ENCODE measurements at regions not wholly inside any gene's neighbourhood (a gene's known extent, or its start where the extent isn't known, plus 50 kb on each side); places are given as distances from the start of the nearest gene placed in this dataset.
"Not testable (repeated sequence)": the region's sequence is repeated elsewhere in the genome, so short reads cannot be mapped to it uniquely, and the experiment has no call there.

- DNase-seq (ENCODE audit: extremely low read depth in 1 of 2, low read depth in 1 of 2): no peak
Observed at GRCh38 chr5:136749016-136749415, 383.7 kb upstream of the TRPC7 start.

GRCh38 chr5:136743052-136743451 is 377.7 kb upstream of the TRPC7 start:
- no peak for DNase-seq (ENCODE audit: extremely low read depth in 1 of 2, low read depth in 1 of 2)

GRCh38 chr5:136740228-136740627 is 374.9 kb upstream of the TRPC7 start:
- no peak for DNase-seq (ENCODE audit: extremely low read depth in 1 of 2, low read depth in 1 of 2)

GRCh38 chr5:136739271-136739670 is 373.9 kb upstream of the TRPC7 start:
- DNase-seq (ENCODE audit: extremely low read depth in 1 of 2, low read depth in 1 of 2): not testable (repeated sequence)

DNA sequence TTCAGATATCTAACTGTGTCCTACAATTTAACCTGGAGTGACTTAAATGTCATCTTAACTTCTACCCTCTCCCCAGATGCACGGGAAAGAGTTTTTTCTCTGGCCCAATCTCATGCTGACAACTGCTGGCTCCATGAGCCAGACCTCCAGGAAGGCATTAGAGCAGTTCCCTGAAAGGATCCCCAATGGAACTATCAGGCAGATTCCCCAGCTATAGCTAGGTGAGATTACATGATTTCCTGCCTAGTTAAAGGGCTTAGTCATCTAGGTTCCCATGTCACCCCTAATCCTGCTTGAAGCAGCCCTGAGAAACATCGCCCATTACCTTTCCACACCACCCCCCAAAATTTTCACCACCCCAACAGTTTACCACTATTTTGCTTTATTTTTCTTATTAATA is 373.5 kb upstream of the TRPC7 start:
- DNase-seq (ENCODE audit: extremely low read depth in 1 of 2, low read depth in 1 of 2): no peak

DNA sequence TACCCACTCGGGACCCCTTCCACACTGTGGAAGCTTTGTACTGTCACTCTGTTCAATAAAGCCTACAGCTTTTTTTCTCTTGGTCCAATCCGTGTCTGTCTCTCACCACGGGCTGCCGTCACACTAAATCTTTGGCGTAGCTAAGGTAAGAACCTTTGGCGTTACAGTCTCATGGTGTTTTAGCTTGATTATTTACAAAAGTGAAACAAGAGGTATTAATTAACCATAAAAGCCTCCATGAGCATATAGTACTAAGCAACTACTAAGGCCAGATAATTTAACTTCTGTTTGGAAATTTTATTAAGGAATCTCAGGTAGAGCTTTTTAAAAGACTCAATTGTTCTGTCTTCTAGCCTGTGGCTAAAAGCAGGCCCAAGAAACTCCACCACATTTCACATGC is 370.7 kb upstream of the TRPC7 start:
- DNase-seq (ENCODE audit: extremely low read depth in 1 of 2, low read depth in 1 of 2): no peak

GRCh38 chr5:136735611-136736010 is 370.3 kb upstream of the TRPC7 start:
- DNase-seq (ENCODE audit: extremely low read depth in 1 of 2, low read depth in 1 of 2): not testable (repeated sequence)

DNA sequence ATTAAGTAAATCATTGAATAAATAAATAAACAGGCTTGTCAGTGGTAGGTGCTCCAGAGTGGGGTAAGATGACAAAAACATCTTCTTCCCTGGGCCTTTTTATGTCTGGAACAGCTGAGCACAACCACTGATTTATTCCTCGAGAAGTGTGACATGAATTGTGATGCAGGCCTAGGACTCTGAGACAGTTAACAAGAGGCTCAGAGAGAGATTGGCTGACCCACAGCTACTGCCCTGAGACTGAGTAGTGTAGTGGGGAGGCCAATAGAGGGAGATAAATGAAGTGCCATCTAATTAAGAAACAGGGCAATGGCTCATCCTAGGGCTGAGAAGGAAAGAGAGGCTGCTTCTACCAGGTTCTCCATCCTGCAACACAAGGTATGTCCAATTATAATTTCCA is 369.3 kb upstream of the TRPC7 start:
- no peak for DNase-seq (ENCODE audit: extremely low read depth in 1 of 2, low read depth in 1 of 2)

- DNase-seq (ENCODE audit: extremely low read depth in 1 of 2, low read depth in 1 of 2): no peak
Observed at GRCh38 chr5:136732751-136733150, 367.4 kb upstream of the TRPC7 start.

- no peak for DNase-seq (ENCODE audit: extremely low read depth in 1 of 2, low read depth in 1 of 2)
Observed at GRCh38 chr5:136731241-136731900, 366.0 kb upstream of the TRPC7 start.

- DNase-seq (ENCODE audit: extremely low read depth in 1 of 2, low read depth in 1 of 2): no peak
Observed at GRCh38 chr5:136730426-136730825, 365.1 kb upstream of the TRPC7 start.

DNA sequence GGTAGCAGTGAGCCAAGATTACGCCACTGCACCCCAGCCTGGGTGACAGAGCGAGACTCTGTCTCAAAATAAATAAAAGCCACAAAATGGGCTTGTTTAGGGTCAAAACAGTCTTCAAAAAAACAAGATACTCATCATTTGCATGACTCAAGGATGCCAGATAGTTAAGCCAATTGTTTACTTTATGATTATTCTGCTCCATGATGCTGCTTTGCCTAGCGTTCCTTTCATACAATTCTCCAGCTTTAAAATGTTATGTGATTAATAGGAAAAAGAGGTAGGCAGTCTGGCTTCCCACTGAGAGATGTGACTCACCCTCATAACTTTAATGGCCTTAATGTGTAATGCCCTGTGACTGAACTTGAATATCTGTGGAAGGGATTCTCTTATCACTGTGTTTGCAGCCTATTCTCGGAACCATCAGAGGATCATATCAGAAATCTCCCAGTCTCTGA is 364.6 kb upstream of the TRPC7 start:
- DNase-seq (ENCODE audit: extremely low read depth in 1 of 2, low read depth in 1 of 2): no peak

DNA sequence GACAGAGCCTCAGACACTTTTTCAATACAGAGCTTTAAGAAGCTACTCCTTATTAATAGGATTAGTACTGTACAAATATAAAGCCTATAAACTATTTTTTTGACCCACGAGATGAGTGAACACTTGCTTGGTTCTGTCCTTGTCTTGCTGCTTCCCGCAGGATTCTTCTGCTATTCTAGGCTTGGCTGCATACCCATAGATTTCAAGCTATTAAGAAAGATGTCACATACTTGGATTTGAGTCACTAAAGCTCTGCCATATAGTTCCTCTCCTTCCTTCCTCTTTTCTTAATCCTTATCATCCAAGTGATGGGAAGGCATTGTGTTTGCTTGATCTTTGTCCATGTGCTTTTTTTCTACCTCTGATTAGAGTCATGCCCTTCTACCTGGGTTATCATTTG is 361.2 kb upstream of the TRPC7 start:
- DNase-seq (ENCODE audit: extremely low read depth in 1 of 2, low read depth in 1 of 2): no peak

DNA sequence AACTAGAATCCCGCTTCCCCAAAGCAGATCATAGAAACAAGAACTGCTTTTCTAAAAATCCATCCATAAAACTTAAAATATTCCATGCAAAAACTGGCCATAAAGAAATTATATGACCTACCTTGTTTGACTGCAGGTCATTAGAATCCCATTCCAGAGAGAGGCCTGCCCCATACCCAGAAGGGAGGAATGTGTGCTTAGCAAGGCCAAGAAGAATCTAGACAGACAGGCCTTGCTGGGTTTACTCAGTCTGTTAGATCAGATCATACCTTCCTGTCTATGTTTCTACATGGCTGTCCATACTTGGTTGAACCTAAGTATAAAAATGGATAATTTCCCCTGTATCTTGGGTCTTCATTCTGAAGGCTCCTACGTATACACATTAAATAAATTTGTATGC is 358.8 kb upstream of the TRPC7 start:
- DNase-seq (ENCODE audit: extremely low read depth in 1 of 2, low read depth in 1 of 2): no peak

DNA sequence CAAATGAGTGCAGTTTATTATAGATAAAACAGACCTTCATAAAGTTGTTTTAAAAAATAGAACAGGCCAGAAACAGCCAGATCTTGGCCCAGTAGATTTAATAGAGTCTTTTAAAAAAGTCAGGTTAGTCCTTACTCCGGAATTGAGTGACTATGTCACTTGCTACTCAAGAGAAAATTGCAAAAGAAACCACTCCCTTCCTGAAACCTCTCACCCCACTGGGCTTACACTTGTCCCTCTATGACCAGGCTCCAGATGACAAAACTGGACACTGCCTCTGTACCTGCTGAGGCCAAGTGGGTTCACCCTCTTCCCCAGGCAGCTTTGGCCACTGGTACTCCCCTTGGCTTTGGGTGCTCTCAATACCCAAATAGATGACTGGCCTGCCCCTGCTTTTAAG is 357.2 kb upstream of the TRPC7 start:
- DNase-seq (ENCODE audit: extremely low read depth in 1 of 2, low read depth in 1 of 2): no peak

GRCh38 chr5:136722086-136722485 is 356.7 kb upstream of the TRPC7 start:
- no peak for DNase-seq (ENCODE audit: extremely low read depth in 1 of 2, low read depth in 1 of 2)

GRCh38 chr5:136720674-136721073 is 355.3 kb upstream of the TRPC7 start:
- no peak for DNase-seq (ENCODE audit: extremely low read depth in 1 of 2, low read depth in 1 of 2)

DNA sequence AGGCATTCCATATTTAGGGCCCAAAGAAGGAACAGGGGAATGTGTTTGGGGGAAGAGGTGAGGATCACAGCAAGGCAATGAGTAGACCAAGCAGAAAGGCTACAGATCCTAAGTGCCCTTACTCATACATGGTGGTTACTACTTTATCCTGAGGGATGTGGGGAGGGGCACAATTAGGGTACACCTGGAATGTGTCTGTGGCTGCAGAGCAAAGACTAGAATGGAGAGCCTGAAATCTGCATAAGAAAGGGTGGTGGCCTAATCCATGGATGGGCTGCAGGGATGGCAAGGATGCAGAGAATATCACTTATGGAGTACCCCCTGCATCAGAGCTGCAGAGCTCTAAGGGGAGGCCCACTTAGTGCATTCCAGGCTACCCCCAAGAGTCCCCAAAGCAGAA is 352.6 kb upstream of the TRPC7 start:
- no peak for DNase-seq (ENCODE audit: extremely low read depth in 1 of 2, low read depth in 1 of 2)

GRCh38 chr5:136714286-136714685 is 348.9 kb upstream of the TRPC7 start:
- no peak for DNase-seq (ENCODE audit: extremely low read depth in 1 of 2, low read depth in 1 of 2)

- DNase-seq (ENCODE audit: extremely low read depth in 1 of 2, low read depth in 1 of 2): no peak
Observed at GRCh38 chr5:136712628-136713027, 347.3 kb upstream of the TRPC7 start.

GRCh38 chr5:136710834-136711233 is 345.5 kb upstream of the TRPC7 start:
- no peak for DNase-seq (ENCODE audit: extremely low read depth in 1 of 2, low read depth in 1 of 2)

DNA sequence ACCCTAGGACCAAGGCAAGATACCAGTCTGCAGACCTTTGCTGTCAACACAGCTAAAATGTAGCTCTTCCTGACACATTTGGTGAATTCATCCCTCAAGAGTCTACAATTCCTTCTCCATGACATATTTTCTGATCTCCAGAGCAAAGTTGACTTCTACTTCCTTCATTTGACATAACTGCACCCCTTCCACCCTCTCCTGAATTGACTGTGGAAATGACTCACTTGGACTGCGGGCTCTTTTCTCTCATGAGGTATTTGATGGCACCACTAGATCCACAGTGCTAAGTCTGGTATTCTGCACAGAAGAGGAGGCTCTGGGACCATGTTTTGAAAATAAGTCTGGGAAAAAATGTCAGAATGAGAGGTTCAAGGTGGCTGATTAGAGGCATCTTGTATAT is 338.4 kb upstream of the TRPC7 start:
- DNase-seq (ENCODE audit: extremely low read depth in 1 of 2, low read depth in 1 of 2): no peak

GRCh38 chr5:136703036-136703435 is 337.7 kb upstream of the TRPC7 start:
- no peak for DNase-seq (ENCODE audit: extremely low read depth in 1 of 2, low read depth in 1 of 2)
